ENCODE measurements at regions not wholly inside any gene's neighbourhood (a gene's known extent, or its start where the extent isn't known, plus 50 kb on each side); places are given as distances from the start of the nearest gene placed in this dataset.
"Not testable (repeated sequence)": the region's sequence is repeated elsewhere in the genome, so short reads cannot be mapped to it uniquely, and the experiment has no call there.

- DNase-seq, result not testable (repeated sequence)
Observed at GRCh38 chr14:44385296-44385695, 121.8 kb downstream of the FSCB start.

- not testable (repeated sequence) for DNase-seq
Observed at GRCh38 chr14:44384601-44385293, 122.3 kb downstream of the FSCB start.

- DNase-seq, result no peak
Observed at GRCh38 chr14:44384093-44384492, 123.0 kb downstream of the FSCB start.

GRCh38 chr14:44383636-44384035, 123.4 kb downstream of the FSCB start:
- no peak for DNase-seq

- no peak for DNase-seq
Observed at GRCh38 chr14:44379292-44379977, 127.6 kb downstream of the FSCB start.

GRCh38 chr14:44374906-44375305, 132.2 kb downstream of the FSCB start:
- DNase-seq, result no peak

GRCh38 chr14:44372807-44373489, 134.1 kb downstream of the FSCB start:
- no peak for DNase-seq

- DNase-seq, result no peak
Observed at GRCh38 chr14:44372231-44372630, 134.9 kb downstream of the FSCB start.

- DNase-seq, result no peak
Observed at GRCh38 chr14:44370727-44371126, 136.4 kb downstream of the FSCB start.

- peak; percentile 58 for DNase-seq
Observed at GRCh38 chr14:44369401-44370123, 137.5 kb downstream of the FSCB start.

GRCh38 chr14:44361083-44361482, 146.0 kb downstream of the FSCB start:
- DNase-seq, result no peak

- DNase-seq, result no peak
Observed at GRCh38 chr14:44353805-44354204, 153.3 kb downstream of the FSCB start.

GRCh38 chr14:44352201-44352600, 154.9 kb downstream of the FSCB start:
- DNase-seq, result no peak

- no peak for DNase-seq
Observed at GRCh38 chr14:44347316-44347715, 159.8 kb downstream of the FSCB start.

GRCh38 chr14:44341116-44341515, 166.0 kb downstream of the FSCB start:
- DNase-seq, result no peak

- DNase-seq, result no peak
Observed at GRCh38 chr14:44339862-44340261, 167.2 kb downstream of the FSCB start.

GRCh38 chr14:44339231-44339630, 167.9 kb downstream of the FSCB start:
- no peak for DNase-seq

- no peak for DNase-seq
Observed at GRCh38 chr14:44317441-44317746, 189.7 kb downstream of the FSCB start.

- DNase-seq, result peak; percentile 40
Observed at GRCh38 chr14:44316647-44317440, 190.2 kb downstream of the FSCB start.

- no peak for DNase-seq
Observed at GRCh38 chr14:44309331-44309730, 197.8 kb downstream of the FSCB start.

- DNase-seq, result no peak
Observed at GRCh38 chr14:44300916-44301315, 206.2 kb downstream of the FSCB start.

GRCh38 chr14:44297437-44297836, 209.6 kb downstream of the FSCB start:
- DNase-seq, result no peak
